ENCODE measurements at regions not wholly inside any gene's neighbourhood (a gene's known extent, or its start where the extent isn't known, plus 50 kb on each side); places are given as distances from the start of the nearest gene placed in this dataset.

- H3K4me3 ChIP-seq (ENCODE audit: low read depth, low read length): no peak overlapping the region
- H3K4me1 ChIP-seq: no peaks in the 10 kb centered on the region
- no peak for TF ChIP-seq CTCF (IDR thresholded peaks at IDR 0.05; ENCODE audit: low read depth, low read length)
- no peaks in the 10 kb centered on the region for H3K36me3 ChIP-seq
- no peaks in the 10 kb centered on the region for H3K9me3 ChIP-seq
- no peaks in the 10 kb centered on the region for H3K27me3 ChIP-seq
- DNase-seq: no peak
These were observed 488.3 kb downstream of the PCDH17 start for GRCh38 chr13:58119804-58120203.

GRCh38 chr13:58126496-58126895 lies 495.0 kb downstream of the PCDH17 start:
- Histone ChIP-seq H3K4me1 (no peaks in the 10 kb centered on the region), H3K36me3 (no peaks in the 10 kb centered on the region), H3K4me3 (ENCODE audit: low read depth, low read length) (no peak overlapping the region), H3K27me3 (no peaks in the 10 kb centered on the region), H3K9me3 (peaks cover 3% of the 10 kb centered on the region; the same call in 1 of the 2 replicates)
- DNase-seq: no peak
- TF ChIP-seq CTCF (IDR thresholded peaks at IDR 0.05; ENCODE audit: low read depth, low read length): no peak

- TF ChIP-seq CTCF (IDR thresholded peaks at IDR 0.05; ENCODE audit: low read depth, low read length): no peak
These were observed 502.5 kb downstream of the PCDH17 start for GRCh38 chr13:58134012-58134411.

GRCh38 chr13:58134525-58134924 lies 503.0 kb downstream of the PCDH17 start:
- Histone ChIP-seq H3K4me3 (ENCODE audit: low read depth, low read length) (no peak overlapping the region), H3K27me3 (no peaks in the 10 kb centered on the region), H3K4me1 (no peaks in the 10 kb centered on the region), H3K9me3 (peaks cover 4% of the 10 kb centered on the region), H3K36me3 (no peaks in the 10 kb centered on the region)
- no peak for DNase-seq
- no peak for TF ChIP-seq CTCF (IDR thresholded peaks at IDR 0.05; ENCODE audit: low read depth, low read length)

More at GRCh38 chr13:58134012-58134411, 502.5 kb downstream of the PCDH17 start:
- Histone ChIP-seq H3K36me3 (no peaks in the 10 kb centered on the region), H3K4me3 (ENCODE audit: low read depth, low read length) (no peak overlapping the region), H3K9me3 (peaks cover 4% of the 10 kb centered on the region), H3K4me1 (no peaks in the 10 kb centered on the region), H3K27me3 (no peaks in the 10 kb centered on the region)
- no peak for DNase-seq

GRCh38 chr13:58142952-58143351 lies 511.4 kb downstream of the PCDH17 start:
- DNase-seq: no peak
- peaks cover 28% of the 10 kb centered on the region for H3K4me1 ChIP-seq
- H3K9me3 ChIP-seq: no peaks in the 10 kb centered on the region
- no peaks in the 10 kb centered on the region for H3K36me3 ChIP-seq
- no peaks in the 10 kb centered on the region for H3K27me3 ChIP-seq
- no peak overlapping the region for H3K4me3 ChIP-seq (ENCODE audit: low read depth, low read length)
- no peak for TF ChIP-seq CTCF (IDR thresholded peaks at IDR 0.05; ENCODE audit: low read depth, low read length)

- peaks cover 28% of the 10 kb centered on the region for H3K4me1 ChIP-seq
- DNase-seq: no peak
- no peak overlapping the region for H3K4me3 ChIP-seq (ENCODE audit: low read depth, low read length)
- no peaks in the 10 kb centered on the region for H3K27me3 ChIP-seq
- no peak for TF ChIP-seq CTCF (IDR thresholded peaks at IDR 0.05; ENCODE audit: low read depth, low read length)
- H3K36me3 ChIP-seq: no peaks in the 10 kb centered on the region
- H3K9me3 ChIP-seq: no peaks in the 10 kb centered on the region
These were observed 513.1 kb downstream of the PCDH17 start for GRCh38 chr13:58144616-58145015.

Measured in BE2C (cell line).